ENCODE measurements at regions not wholly inside any gene's neighbourhood (a gene's known extent, or its start where the extent isn't known, plus 50 kb on each side); places are given as distances from the start of the nearest gene placed in this dataset.
A peak's percentile ranks its signal among the peaks of the same experiment; 100 is the strongest.

DNA sequence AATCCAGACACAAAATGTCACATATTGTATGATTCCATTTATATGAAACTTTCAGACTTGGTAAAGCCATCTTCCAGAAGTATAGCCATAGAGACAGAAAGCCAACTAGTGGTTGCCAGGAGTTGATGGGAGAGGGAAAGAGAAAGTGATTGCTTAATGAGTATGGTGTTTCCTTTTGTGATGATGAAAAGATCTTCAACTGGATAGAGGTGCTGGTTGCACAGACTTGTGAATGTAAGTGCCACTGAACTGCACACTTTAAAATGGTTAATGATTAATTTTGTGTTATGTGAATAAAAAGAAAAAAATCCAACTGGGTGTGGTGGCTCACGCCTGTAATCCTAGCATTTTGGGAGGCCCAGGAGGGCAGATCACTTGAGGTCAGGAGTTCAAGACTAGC is 135.3 kb upstream of the SLC1A4 start:
- no peak overlapping the region for H3K27ac ChIP-seq (ENCODE audit: insufficient read depth, low read depth, low read length)
- ChIA-PET POLR2A (no interaction called here), CTCF (no interaction called here)
- BruUV-seq (replicated peaks) = no TSS peak
- dilution Hi-C loops (cut with MboI; ENCODE audit: extremely low pct_ligation_motif_present, low sequenced_read_pairs) (no loop called here), intact Hi-C loops (cut with micrococcal nuclease) (no loop called here)
- no peak overlapping the region for H3K4me3 ChIP-seq (replicated peaks in 1 of 3; ENCODE audit: insufficient read depth in 1 of 3, low read depth in 1 of 3, low read length in 3 of 3)
- H3K27me3 ChIP-seq (ENCODE audit: control insufficient read depth in 2 of 2, insufficient read depth in 2 of 2, low read length in 2 of 2) = no peaks in the 10 kb centered on the region
- H3K36me3 ChIP-seq (ENCODE audit: control insufficient read depth in 2 of 2, extremely low read depth in 1 of 2, insufficient read depth in 2 of 2, low read length in 2 of 2) = no peaks in the 10 kb centered on the region
- H3K9ac ChIP-seq (replicated peaks; ENCODE audit: extremely low read depth, insufficient read depth, low read length) = no peak overlapping the region
- H2AFZ ChIP-seq (ENCODE audit: low read depth, low read length) = no peak overlapping the region
- FAIRE-seq (no peak), DNase-seq (ENCODE audit: low read depth, low spot score) (no peak)
- H3K4me2 ChIP-seq (ENCODE audit: insufficient read depth, low read length) = no peak overlapping the region
- H3K4me1 ChIP-seq (ENCODE audit: control insufficient read depth, extremely low read depth, insufficient read depth, low read length) = peaks cover 8% of the 10 kb centered on the region
- H3K9me1 ChIP-seq (replicated peaks; ENCODE audit: control insufficient read depth, extremely low read depth, insufficient read depth, low read length) = no peaks in the 10 kb centered on the region
- no peaks in the 10 kb centered on the region for H3K9me3 ChIP-seq (replicated peaks; ENCODE audit: control insufficient read depth, insufficient read depth, low read length)
- no peaks in the 10 kb centered on the region for H3K79me2 ChIP-seq (ENCODE audit: control insufficient read depth, insufficient read depth, low read length)
- no peaks in the 10 kb centered on the region for H4K20me1 ChIP-seq (replicated peaks; ENCODE audit: control insufficient read depth, extremely low read depth, insufficient read depth, low read length)
- TF ChIP-seq GATA2 (IDR thresholded peaks at IDR 0.05; ENCODE audit: insufficient read depth, insufficient read length, low read depth, low read length) = no peak
- no peak for TF ChIP-seq POLR2A (IDR thresholded peaks at IDR 0.05; ENCODE audit: low read depth, low read length)
- TF ChIP-seq, protein P1, sequence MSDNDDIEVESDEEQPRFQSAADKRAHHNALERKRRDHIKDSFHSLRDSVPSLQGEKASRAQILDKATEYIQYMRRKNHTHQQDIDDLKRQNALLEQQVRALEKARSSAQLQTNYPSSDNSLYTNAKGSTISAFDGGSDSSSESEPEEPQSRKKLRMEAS (IDR thresholded peaks at IDR 0.05; ENCODE audit: insufficient read depth, insufficient read length) = no peak
- TF ChIP-seq FOS (IDR thresholded peaks at IDR 0.05; ENCODE audit: borderline replicate concordance, insufficient read depth, low read length) = no peak

DNA sequence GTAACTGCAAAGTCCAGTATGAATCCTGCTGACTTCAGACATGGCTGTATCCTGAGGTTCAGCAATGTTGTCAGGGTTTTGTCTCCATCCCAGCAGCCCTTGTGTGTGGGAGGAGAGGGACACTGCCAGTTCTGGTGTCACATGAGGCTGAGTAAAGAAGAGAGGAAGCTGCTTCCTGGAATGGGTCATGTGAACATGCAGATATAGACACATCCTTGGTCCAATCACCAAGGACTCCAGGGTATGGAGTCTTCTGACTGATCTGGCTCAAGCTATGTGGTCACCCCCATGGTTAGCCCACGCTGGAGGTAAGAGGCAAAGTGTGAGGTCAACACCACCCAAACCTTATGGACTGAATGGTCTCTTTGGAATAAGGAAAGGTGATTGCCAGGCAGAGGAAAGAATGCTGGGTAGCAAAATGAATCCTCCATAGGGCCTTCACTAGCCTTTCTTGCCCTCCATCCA is 134.4 kb upstream of the SLC1A4 start:
- H2AFZ ChIP-seq (ENCODE audit: low read depth, low read length) = peak overlapping the region; percentile 58
- intact Hi-C loops (cut with micrococcal nuclease) = no loop called here
- ChIA-PET POLR2A (no interaction called here), CTCF (no interaction called here)
- H3K9ac ChIP-seq (replicated peaks; ENCODE audit: extremely low read depth, insufficient read depth, low read length) = no peak overlapping the region
- TF ChIP-seq, protein P1 (IDR thresholded peaks at IDR 0.05; ENCODE audit: insufficient read depth, insufficient read length) = no peak
- TF ChIP-seq JUN (IDR thresholded peaks at IDR 0.05; ENCODE audit: borderline replicate concordance, insufficient read depth, insufficient read length, low read depth) (no peak), POLR2A (IDR thresholded peaks at IDR 0.05; ENCODE audit: low read depth, low read length) (no peak), EZH2 (IDR thresholded peaks at IDR 0.05; ENCODE audit: borderline replicate concordance, low read depth, low read length, severe bottlenecking) (no peak), MYC (IDR thresholded peaks at IDR 0.05; ENCODE audit: low read depth, low read length) (no peak), GATA2 (IDR thresholded peaks at IDR 0.05; ENCODE audit: insufficient read depth, insufficient read length, low read depth, low read length) (no peak), FOS (IDR thresholded peaks at IDR 0.05; ENCODE audit: borderline replicate concordance, insufficient read depth, low read length) (no peak), POLR2AphosphoS5 (IDR thresholded peaks at IDR 0.05; ENCODE audit: insufficient read depth, low read depth, low read length) (no peak)
- TF ChIP-seq, protein P2, sequence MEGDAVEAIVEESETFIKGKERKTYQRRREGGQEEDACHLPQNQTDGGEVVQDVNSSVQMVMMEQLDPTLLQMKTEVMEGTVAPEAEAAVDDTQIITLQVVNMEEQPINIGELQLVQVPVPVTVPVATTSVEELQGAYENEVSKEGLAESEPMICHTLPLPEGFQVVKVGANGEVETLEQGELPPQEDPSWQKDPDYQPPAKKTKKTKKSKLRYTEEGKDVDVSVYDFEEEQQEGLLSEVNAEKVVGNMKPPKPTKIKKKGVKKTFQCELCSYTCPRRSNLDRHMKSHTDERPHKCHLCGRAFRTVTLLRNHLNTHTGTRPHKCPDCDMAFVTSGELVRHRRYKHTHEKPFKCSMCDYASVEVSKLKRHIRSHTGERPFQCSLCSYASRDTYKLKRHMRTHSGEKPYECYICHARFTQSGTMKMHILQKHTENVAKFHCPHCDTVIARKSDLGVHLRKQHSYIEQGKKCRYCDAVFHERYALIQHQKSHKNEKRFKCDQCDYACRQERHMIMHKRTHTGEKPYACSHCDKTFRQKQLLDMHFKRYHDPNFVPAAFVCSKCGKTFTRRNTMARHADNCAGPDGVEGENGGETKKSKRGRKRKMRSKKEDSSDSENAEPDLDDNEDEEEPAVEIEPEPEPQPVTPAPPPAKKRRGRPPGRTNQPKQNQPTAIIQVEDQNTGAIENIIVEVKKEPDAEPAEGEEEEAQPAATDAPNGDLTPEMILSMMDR (IDR thresholded peaks at IDR 0.05; ENCODE audit: extremely low read depth in 1 of 2, insufficient read depth in 1 of 2, low read depth in 1 of 2, low read length in 2 of 2) = no peak
- H3K4me2 ChIP-seq (ENCODE audit: insufficient read depth, low read length) = no peak overlapping the region
- dilution Hi-C loops (cut with MboI; ENCODE audit: extremely low pct_ligation_motif_present, low sequenced_read_pairs) = no loop called here
- no peak overlapping the region for H3K4me3 ChIP-seq (replicated peaks in 1 of 3; ENCODE audit: insufficient read depth in 1 of 3, low read depth in 1 of 3, low read length in 3 of 3)
- peaks cover 15% of the 10 kb centered on the region for H3K4me1 ChIP-seq (ENCODE audit: control insufficient read depth, extremely low read depth, insufficient read depth, low read length)
- FAIRE-seq (no peak), DNase-seq (ENCODE audit: low read depth, low spot score) (no peak)
- no peaks in the 10 kb centered on the region for H4K20me1 ChIP-seq (replicated peaks; ENCODE audit: control insufficient read depth, extremely low read depth, insufficient read depth, low read length)
- BruUV-seq (replicated peaks) = no TSS peak
- H3K27ac ChIP-seq (ENCODE audit: insufficient read depth, low read depth, low read length) = no peak overlapping the region
- no peaks in the 10 kb centered on the region for H3K9me3 ChIP-seq (replicated peaks; ENCODE audit: control insufficient read depth, insufficient read depth, low read length)
- no peaks in the 10 kb centered on the region for H3K9me1 ChIP-seq (replicated peaks; ENCODE audit: control insufficient read depth, extremely low read depth, insufficient read depth, low read length)
- H3K27me3 ChIP-seq (ENCODE audit: control insufficient read depth in 2 of 2, insufficient read depth in 2 of 2, low read length in 2 of 2) = no peaks in the 10 kb centered on the region
- H3K79me2 ChIP-seq (ENCODE audit: control insufficient read depth, insufficient read depth, low read length) = no peaks in the 10 kb centered on the region
- H3K36me3 ChIP-seq (ENCODE audit: control insufficient read depth in 2 of 2, extremely low read depth in 1 of 2, insufficient read depth in 2 of 2, low read length in 2 of 2) = no peaks in the 10 kb centered on the region

All from endothelial cell of umbilical vein (primary cell).